Astrocyte (in vitro differentiated cells and primary cell): ENCODE measurements at regions not wholly inside any gene's neighbourhood (a gene's known extent, or its start where the extent isn't known, plus 50 kb on each side); places are given as distances from the start of the nearest gene placed in this dataset.

ENCODE experiments used
- DNase-seq: peaks from one replicate; pipeline ENCODE4 v3.0.0-alpha.2; 2010; ENCODE audit warnings: low read depth
- FAIRE-seq: peaks from 2 replicates; lab custom pipeline; 2011; peaks lifted over from hg19 to GRCh38; lab: Jason Lieb, UNC
- H2AFZ ChIP-seq: 2 replicates; pipeline ENCODE4 v1.6.0; 2012; ENCODE audit warnings: low read depth, low read length, inconsistent platforms
- H3K27ac ChIP-seq: 2 replicates; pipeline ENCODE4 v1.5.1; 2011; ENCODE audit warnings: low read depth, low read length, inconsistent platforms
- H3K27me3 ChIP-seq: 2 replicates; pipeline ENCODE4 v1.6.0; 2011; ENCODE audit warnings: low read length, inconsistent platforms; ENCODE audit not compliant: insufficient read depth
- H3K36me3 ChIP-seq: 2 replicates; pipeline ENCODE4 v1.5.1; 2011; ENCODE audit warnings: low read length, inconsistent platforms; ENCODE audit not compliant: insufficient read depth
- H3K4me1 ChIP-seq: 2 replicates; pipeline ENCODE4 v1.5.1; 2011; ENCODE audit warnings: low read length, inconsistent platforms; ENCODE audit not compliant: insufficient read depth
- H3K4me2 ChIP-seq: 2 replicates; pipeline ENCODE4 v1.6.0; 2012; ENCODE audit warnings: low read length, inconsistent platforms
- H3K4me3 ChIP-seq: 2 replicates; pipeline ENCODE4 v1.5.1; 2011; ENCODE audit warnings: low read depth, mild to moderate bottlenecking, low read length, inconsistent platforms; ENCODE audit not compliant: insufficient read depth
- H3K79me2 ChIP-seq: 2 replicates; pipeline ENCODE4 v1.6.0; 2012; ENCODE audit warnings: mild to moderate bottlenecking, low read length, inconsistent platforms; ENCODE audit not compliant: insufficient read depth
- H3K9ac ChIP-seq: 2 replicates; pipeline ENCODE4 v1.6.0; 2012; ENCODE audit warnings: mild to moderate bottlenecking, low read length, inconsistent platforms
- H3K9me3 ChIP-seq: 2 replicates; pipeline ENCODE4 v1.5.1; 2012; ENCODE audit warnings: low read depth, mild to moderate bottlenecking, low read length, inconsistent platforms; ENCODE audit not compliant: insufficient read depth
- H4K20me1 ChIP-seq: 2 replicates; pipeline ENCODE4 v1.6.0; 2012; ENCODE audit warnings: low read length, inconsistent platforms; ENCODE audit not compliant: insufficient read depth
- H3K27ac Mint-ChIP-seq: one replicate; pipeline ENCODE4 v1.8.0; 2021; ENCODE audit warnings: mild to moderate bottlenecking, mixed read lengths; ENCODE audit not compliant: unreplicated experiment
- H3K27me3 Mint-ChIP-seq: one replicate; pipeline ENCODE4 v1.8.0; 2021; ENCODE audit warnings: low read depth, mixed read lengths; ENCODE audit not compliant: unreplicated experiment
- H3K36me3 Mint-ChIP-seq: one replicate; pipeline ENCODE4 v1.8.0; 2021; ENCODE audit warnings: low read depth, mixed read lengths; ENCODE audit not compliant: unreplicated experiment
- H3K4me1 Mint-ChIP-seq: one replicate; pipeline ENCODE4 v1.8.0; 2021; ENCODE audit warnings: low read depth, mixed read lengths; ENCODE audit not compliant: unreplicated experiment
- H3K4me3 Mint-ChIP-seq: one replicate; pipeline ENCODE4 v1.8.0; 2021; ENCODE audit warnings: mild to moderate bottlenecking, moderate library complexity, mixed read lengths; ENCODE audit not compliant: unreplicated experiment
- H3K9me3 Mint-ChIP-seq: one replicate; pipeline ENCODE4 v1.8.0; 2021; ENCODE audit warnings: mild to moderate bottlenecking, mixed read lengths; ENCODE audit not compliant: unreplicated experiment
- CTCF ChIP-seq: IDR thresholded peaks from 2 replicates; pipeline ENCODE4 v1.5.1; 2011; ENCODE audit warnings: low read depth, mild to moderate bottlenecking, inconsistent platforms, low read length, moderate library complexity; ENCODE audit not compliant: insufficient read depth
- EZH2 ChIP-seq: IDR thresholded peaks from 2 replicates; pipeline ENCODE4 v1.6.1; 2012; ENCODE audit warnings: mild to moderate bottlenecking, low read length, inconsistent platforms; ENCODE audit not compliant: insufficient read depth

GRCh38 chr10:43963379-43963778, 314.7 kb upstream of the ZNF32 start:
- FAIRE-seq (no peak), DNase-seq (no peak)
- no peaks in the 10 kb centered on the region for H3K4me1 ChIP-seq
- no peak overlapping the region for H3K27ac Mint-ChIP-seq
- peaks cover 2% of the 10 kb centered on the region for H3K9me3 Mint-ChIP-seq
- TF ChIP-seq EZH2 (no peak), CTCF (no peak)
- no peak overlapping the region for H3K4me2 ChIP-seq
- H3K27me3 Mint-ChIP-seq, result peaks cover 46% of the 10 kb centered on the region
- H3K4me1 Mint-ChIP-seq, result peaks cover 2% of the 10 kb centered on the region
- no peak overlapping the region for H3K4me3 ChIP-seq
- no peaks in the 10 kb centered on the region for H3K79me2 ChIP-seq
- no peak overlapping the region for H2AFZ ChIP-seq
- H3K4me3 Mint-ChIP-seq, result no peak overlapping the region
- H4K20me1 ChIP-seq, result no peaks in the 10 kb centered on the region
- H3K27ac ChIP-seq, result no peak overlapping the region
- H3K9me3 ChIP-seq, result no peaks in the 10 kb centered on the region
- H3K36me3 Mint-ChIP-seq, result no peaks in the 10 kb centered on the region
- H3K9ac ChIP-seq, result no peak overlapping the region
- H3K36me3 ChIP-seq, result no peaks in the 10 kb centered on the region
- no peaks in the 10 kb centered on the region for H3K27me3 ChIP-seq

GRCh38 chr10:43962346-43963191, 313.9 kb upstream of the ZNF32 start:
- Mint-ChIP-seq H3K9me3 (peaks cover 2% of the 10 kb centered on the region), H3K36me3 (no peaks in the 10 kb centered on the region), H3K27me3 (peaks cover 46% of the 10 kb centered on the region), H3K4me3 (no peak overlapping the region), H3K4me1 (peaks cover 2% of the 10 kb centered on the region), H3K27ac (no peak overlapping the region)
- DNase-seq, result peak; percentile 87
- H3K36me3 ChIP-seq, result no peaks in the 10 kb centered on the region
- H3K9me3 ChIP-seq, result no peaks in the 10 kb centered on the region
- no peak overlapping the region for H2AFZ ChIP-seq
- no peak overlapping the region for H3K4me3 ChIP-seq
- H3K4me1 ChIP-seq, result no peaks in the 10 kb centered on the region
- H3K4me2 ChIP-seq, result no peak overlapping the region
- no peak overlapping the region for H3K27ac ChIP-seq
- no peak overlapping the region for H3K9ac ChIP-seq
- FAIRE-seq, result no peak
- no peaks in the 10 kb centered on the region for H3K79me2 ChIP-seq
- no peaks in the 10 kb centered on the region for H4K20me1 ChIP-seq
- no peaks in the 10 kb centered on the region for H3K27me3 ChIP-seq
- no peak for TF ChIP-seq CTCF
- no peak for TF ChIP-seq EZH2
